ENCODE measurements at regions not wholly inside any gene's neighbourhood (a gene's known extent, or its start where the extent isn't known, plus 50 kb on each side); places are given as distances from the start of the nearest gene placed in this dataset.

GRCh38 chr7:41872966-41873365, 170.1 kb upstream of the INHBA start:
- TF ChIP-seq, protein P1, sequence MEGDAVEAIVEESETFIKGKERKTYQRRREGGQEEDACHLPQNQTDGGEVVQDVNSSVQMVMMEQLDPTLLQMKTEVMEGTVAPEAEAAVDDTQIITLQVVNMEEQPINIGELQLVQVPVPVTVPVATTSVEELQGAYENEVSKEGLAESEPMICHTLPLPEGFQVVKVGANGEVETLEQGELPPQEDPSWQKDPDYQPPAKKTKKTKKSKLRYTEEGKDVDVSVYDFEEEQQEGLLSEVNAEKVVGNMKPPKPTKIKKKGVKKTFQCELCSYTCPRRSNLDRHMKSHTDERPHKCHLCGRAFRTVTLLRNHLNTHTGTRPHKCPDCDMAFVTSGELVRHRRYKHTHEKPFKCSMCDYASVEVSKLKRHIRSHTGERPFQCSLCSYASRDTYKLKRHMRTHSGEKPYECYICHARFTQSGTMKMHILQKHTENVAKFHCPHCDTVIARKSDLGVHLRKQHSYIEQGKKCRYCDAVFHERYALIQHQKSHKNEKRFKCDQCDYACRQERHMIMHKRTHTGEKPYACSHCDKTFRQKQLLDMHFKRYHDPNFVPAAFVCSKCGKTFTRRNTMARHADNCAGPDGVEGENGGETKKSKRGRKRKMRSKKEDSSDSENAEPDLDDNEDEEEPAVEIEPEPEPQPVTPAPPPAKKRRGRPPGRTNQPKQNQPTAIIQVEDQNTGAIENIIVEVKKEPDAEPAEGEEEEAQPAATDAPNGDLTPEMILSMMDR (IDR thresholded peaks at IDR 0.05; ENCODE audit: low read depth, low read length) = no peak
- TF ChIP-seq EZH2phosphoT487 (IDR thresholded peaks at IDR 0.05; ENCODE audit: low read depth) = no peak
